SK-N-SH treated with all-trans-retinoic acid at 6 μM for 48 hours (cell line): ENCODE measurements at regions not wholly inside any gene's neighbourhood (a gene's known extent, or its start where the extent isn't known, plus 50 kb on each side); places are given as distances from the start of the nearest gene placed in this dataset.

Experiments
- ESRRG ChIP-seq: fragments of 250-450 bp; sonication (Bioruptor Pico); IDR thresholded peaks from 2 replicates; pipeline ENCODE4 v1.6.1; 2021; ENCODE audit warnings: mild to moderate bottlenecking
- GLIS3 ChIP-seq: fragments of 250-450 bp; sonication (Bioruptor Pico); IDR thresholded peaks from 2 replicates; pipeline ENCODE4 v1.5.0; 2020; ENCODE audit warnings: mild to moderate bottlenecking, moderate library complexity
- PATZ1 ChIP-seq: fragments of 250-450 bp; sonication (Bioruptor Pico); IDR thresholded peaks from 2 replicates; pipeline ENCODE4 v1.8.0; 2020; ENCODE audit warnings: mild to moderate bottlenecking, moderate library complexity, borderline replicate concordance
- TOX ChIP-seq: fragments of 250-450 bp; sonication (Bioruptor Pico); IDR thresholded peaks from 2 replicates; pipeline ENCODE4 v1.8.0; 2021; ENCODE audit warnings: mild to moderate bottlenecking, moderate library complexity, borderline replicate concordance
- ZFP30 ChIP-seq: fragments of 450-650 bp; formaldehyde crosslinking; IDR thresholded peaks from 2 replicates; pipeline ENCODE4 v1.5.0; 2022; ENCODE audit warnings: mild to moderate bottlenecking, moderate library complexity
- ZNF565 ChIP-seq: fragments of 450-650 bp; formaldehyde crosslinking; conservative IDR thresholded peaks from 2 replicates; pipeline ENCODE4 v1.5.0; 2020; ENCODE audit warnings: low read depth, mild to moderate bottlenecking, moderate library complexity

- TF ChIP-seq PATZ1 (CRISPR knock-in tag) (no peak), ZFP30 (CRISPR knock-in tag) (no peak), ZNF565 (CRISPR knock-in tag) (no peak), TOX (CRISPR knock-in tag) (no peak), GLIS3 (CRISPR knock-in tag) (no peak), ESRRG (CRISPR knock-in tag) (no peak)
Measured at GRCh38 chr13:30082391-30082790, 225.0 kb downstream of the KATNAL1 start.
